ENCODE measurements at regions not wholly inside any gene's neighbourhood (a gene's known extent, or its start where the extent isn't known, plus 50 kb on each side); places are given as distances from the start of the nearest gene placed in this dataset.
"Not testable (repeated sequence)": the region's sequence is repeated elsewhere in the genome, so short reads cannot be mapped to it uniquely, and the experiment has no call there.

GRCh38 chr2:139613264-139613663 lies 833.1 kb upstream of the NXPH2 start:
- no peak for DNase-seq (ENCODE audit: extremely low read depth, low read depth)

- DNase-seq (ENCODE audit: extremely low read depth, low read depth): no peak
Measured at GRCh38 chr2:139610512-139610911, 830.3 kb upstream of the NXPH2 start.

- no peak for DNase-seq (ENCODE audit: extremely low read depth, low read depth)
Measured at GRCh38 chr2:139609109-139609508, 828.9 kb upstream of the NXPH2 start.

GRCh38 chr2:139605668-139606067 lies 825.5 kb upstream of the NXPH2 start:
- DNase-seq (ENCODE audit: extremely low read depth, low read depth): no peak

GRCh38 chr2:139600166-139600565 lies 820.0 kb upstream of the NXPH2 start:
- DNase-seq (ENCODE audit: extremely low read depth, low read depth): no peak

GRCh38 chr2:139585101-139585500 lies 804.9 kb upstream of the NXPH2 start:
- DNase-seq (ENCODE audit: extremely low read depth, low read depth): no peak

GRCh38 chr2:139574371-139574770 lies 794.2 kb upstream of the NXPH2 start:
- DNase-seq (ENCODE audit: extremely low read depth, low read depth): no peak

GRCh38 chr2:139556789-139557188 lies 776.6 kb upstream of the NXPH2 start:
- DNase-seq (ENCODE audit: extremely low read depth, low read depth): no peak

- DNase-seq (ENCODE audit: extremely low read depth, low read depth): no peak
Measured at GRCh38 chr2:139550873-139551272, 770.7 kb upstream of the NXPH2 start.

- DNase-seq (ENCODE audit: extremely low read depth, low read depth): no peak
Measured at GRCh38 chr2:139550341-139550740, 770.2 kb upstream of the NXPH2 start.

GRCh38 chr2:139544186-139544851 lies 764.1 kb upstream of the NXPH2 start:
- DNase-seq (ENCODE audit: extremely low read depth, low read depth): no peak

- not testable (repeated sequence) for DNase-seq (ENCODE audit: extremely low read depth, low read depth)
Measured at GRCh38 chr2:139538332-139539020, 758.3 kb upstream of the NXPH2 start.

GRCh38 chr2:139529080-139529479 lies 748.9 kb upstream of the NXPH2 start:
- no peak for DNase-seq (ENCODE audit: extremely low read depth, low read depth)

- DNase-seq (ENCODE audit: extremely low read depth, low read depth): no peak
Measured at GRCh38 chr2:139526781-139527180, 746.6 kb upstream of the NXPH2 start.

- no peak for DNase-seq (ENCODE audit: extremely low read depth, low read depth)
Measured at GRCh38 chr2:139518321-139518720, 738.1 kb upstream of the NXPH2 start.

GRCh38 chr2:139514951-139515350 lies 734.8 kb upstream of the NXPH2 start:
- no peak for DNase-seq (ENCODE audit: extremely low read depth, low read depth)

GRCh38 chr2:139495851-139496250 lies 715.7 kb upstream of the NXPH2 start:
- DNase-seq (ENCODE audit: extremely low read depth, low read depth): no peak

- no peak for DNase-seq (ENCODE audit: extremely low read depth, low read depth)
Measured at GRCh38 chr2:139492131-139492680, 712.0 kb upstream of the NXPH2 start.

GRCh38 chr2:139480161-139480650 lies 700.0 kb upstream of the NXPH2 start:
- DNase-seq (ENCODE audit: extremely low read depth, low read depth): no peak

GRCh38 chr2:139478165-139478914 lies 698.1 kb upstream of the NXPH2 start:
- DNase-seq (ENCODE audit: extremely low read depth, low read depth): no peak

- DNase-seq (ENCODE audit: extremely low read depth, low read depth): no peak
Measured at GRCh38 chr2:139477618-139478017, 697.4 kb upstream of the NXPH2 start.

Data from NCI-H460 (cell line).